ENCODE measurements at regions not wholly inside any gene's neighbourhood (a gene's known extent, or its start where the extent isn't known, plus 50 kb on each side); places are given as distances from the start of the nearest gene placed in this dataset.

DNA sequence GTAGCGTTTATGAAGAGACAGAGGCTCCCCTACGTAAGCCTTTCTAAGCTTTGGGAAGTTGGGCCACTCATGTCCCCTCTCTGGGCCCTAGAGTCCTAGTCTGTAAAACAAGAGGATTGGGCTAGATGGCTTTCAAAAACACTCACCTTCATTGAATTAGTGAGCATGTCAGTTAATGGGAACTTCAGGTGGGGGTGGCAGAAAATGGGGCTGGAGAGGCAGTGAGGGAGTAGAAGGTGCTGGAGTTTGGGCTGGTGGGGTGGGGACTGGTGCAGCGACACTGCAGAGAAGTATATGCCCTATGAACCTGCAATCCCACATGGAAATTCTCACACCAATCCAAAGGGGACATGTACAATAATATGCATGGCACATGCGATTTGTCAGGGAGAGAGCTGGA is 182.7 kb downstream of the C1orf94 start:
- RAD21 ChIA-PET (ENCODE audit: low non-redundant PET in 1 of 2, low total read pairs in 2 of 2, uncharacterized antibody in 2 of 2, unreplicated experiment in 2 of 2): no interaction called here
- no peaks in the 10 kb centered on the region for H3K36me3 ChIP-seq (ENCODE audit: control insufficient read depth in 1 of 2, insufficient read depth in 2 of 2, low read length in 2 of 2)
- no TSS peak for BruUV-seq (replicated peaks)
- CTCF ChIA-PET: no interaction called here
- ATAC-seq (no peak), DNase-seq (ENCODE audit: low read depth, low spot score) (no peak)
- H3K27ac ChIP-seq (ENCODE audit: low read depth, low read length): no peak overlapping the region
- no peak overlapping the region for H3K4me3 ChIP-seq (replicated peaks in 1 of 2; ENCODE audit: low read depth in 1 of 2, low read length in 2 of 2)
- TF ChIP-seq POLR2AphosphoS5 (IDR thresholded peaks at IDR 0.05; ENCODE audit: low read depth, low read length) (no peak), TCF7L2 (IDR thresholded peaks at IDR 0.05; ENCODE audit: borderline replicate concordance, extremely low read depth, insufficient read depth, insufficient read length) (no peak), CBX3 (IDR thresholded peaks at IDR 0.05; ENCODE audit: low read depth) (no peak), ZNF274 (IDR thresholded peaks at IDR 0.05; ENCODE audit: low read depth, low read length) (no peak), CEBPB (IDR thresholded peaks at IDR 0.05; ENCODE audit: low read depth) (no peak), ZFX (IDR thresholded peaks at IDR 0.05) (no peak), ELF1 (IDR thresholded peaks at IDR 0.05; ENCODE audit: borderline replicate concordance, low read depth) (no peak), SIN3A (IDR thresholded peaks at IDR 0.05; ENCODE audit: low read depth) (no peak), EZH2phosphoT487 (IDR thresholded peaks at IDR 0.05; ENCODE audit: borderline replicate concordance) (no peak), JUND (IDR thresholded peaks at IDR 0.05) (no peak)
- POLR2A ChIA-PET: no interaction called here
- no peaks in the 10 kb centered on the region for H3K9me2 ChIP-seq (ENCODE audit: insufficient read depth)
- no peaks in the 10 kb centered on the region for H3K9me3 ChIP-seq (ENCODE audit: control insufficient read depth in 1 of 2, insufficient read depth in 1 of 2, low read depth in 1 of 2, low read length in 2 of 2)
- H2AFZ ChIP-seq (ENCODE audit: low read depth, low read length, poor library complexity, severe bottlenecking): no peak overlapping the region
- no peaks in the 10 kb centered on the region for H3K79me2 ChIP-seq (ENCODE audit: insufficient read depth, low read length)
- peaks cover 49% of the 10 kb centered on the region for H3K27me3 ChIP-seq (ENCODE audit: insufficient read depth, low read length)
- H4K20me1 ChIP-seq (ENCODE audit: insufficient read depth): no peaks in the 10 kb centered on the region
- H3K4me1 ChIP-seq (ENCODE audit: control insufficient read depth in 1 of 2, insufficient read depth in 2 of 2, low read length in 2 of 2): no peaks in the 10 kb centered on the region
- intact Hi-C loops (cut with micrococcal nuclease): no loop called here
- H3K9ac ChIP-seq (ENCODE audit: low read length): no peak overlapping the region
- no peak overlapping the region for H3K4me2 ChIP-seq (ENCODE audit: low read length)

- RAD21 ChIA-PET (ENCODE audit: low non-redundant PET in 1 of 2, low total read pairs in 2 of 2, uncharacterized antibody in 2 of 2, unreplicated experiment in 2 of 2): no interaction called here
- BruUV-seq (replicated peaks): no TSS peak
- no peaks in the 10 kb centered on the region for H3K36me3 ChIP-seq (ENCODE audit: control insufficient read depth in 1 of 2, insufficient read depth in 2 of 2, low read length in 2 of 2)
- no peak overlapping the region for H3K4me2 ChIP-seq (ENCODE audit: low read length)
- POLR2A ChIA-PET: no interaction called here
- H3K9ac ChIP-seq (ENCODE audit: low read length): no peak overlapping the region
- intact Hi-C loops (cut with micrococcal nuclease): no loop called here
- no peak for ATAC-seq
- no peak for DNase-seq (ENCODE audit: low read depth, low spot score)
- H3K27ac ChIP-seq (ENCODE audit: low read depth, low read length): no peak overlapping the region
- CTCF ChIA-PET: no interaction called here
- no peak overlapping the region for H2AFZ ChIP-seq (ENCODE audit: low read depth, low read length, poor library complexity, severe bottlenecking)
- no peaks in the 10 kb centered on the region for H4K20me1 ChIP-seq (ENCODE audit: insufficient read depth)
- H3K79me2 ChIP-seq (ENCODE audit: insufficient read depth, low read length): no peaks in the 10 kb centered on the region
- no peak overlapping the region for H3K4me3 ChIP-seq (replicated peaks in 1 of 2; ENCODE audit: low read depth in 1 of 2, low read length in 2 of 2)
- H3K27me3 ChIP-seq (ENCODE audit: insufficient read depth, low read length): peaks cover 51% of the 10 kb centered on the region
- no peaks in the 10 kb centered on the region for H3K9me3 ChIP-seq (ENCODE audit: control insufficient read depth in 1 of 2, insufficient read depth in 1 of 2, low read depth in 1 of 2, low read length in 2 of 2)
- no peaks in the 10 kb centered on the region for H3K9me2 ChIP-seq (ENCODE audit: insufficient read depth)
- TF ChIP-seq, protein P1, sequence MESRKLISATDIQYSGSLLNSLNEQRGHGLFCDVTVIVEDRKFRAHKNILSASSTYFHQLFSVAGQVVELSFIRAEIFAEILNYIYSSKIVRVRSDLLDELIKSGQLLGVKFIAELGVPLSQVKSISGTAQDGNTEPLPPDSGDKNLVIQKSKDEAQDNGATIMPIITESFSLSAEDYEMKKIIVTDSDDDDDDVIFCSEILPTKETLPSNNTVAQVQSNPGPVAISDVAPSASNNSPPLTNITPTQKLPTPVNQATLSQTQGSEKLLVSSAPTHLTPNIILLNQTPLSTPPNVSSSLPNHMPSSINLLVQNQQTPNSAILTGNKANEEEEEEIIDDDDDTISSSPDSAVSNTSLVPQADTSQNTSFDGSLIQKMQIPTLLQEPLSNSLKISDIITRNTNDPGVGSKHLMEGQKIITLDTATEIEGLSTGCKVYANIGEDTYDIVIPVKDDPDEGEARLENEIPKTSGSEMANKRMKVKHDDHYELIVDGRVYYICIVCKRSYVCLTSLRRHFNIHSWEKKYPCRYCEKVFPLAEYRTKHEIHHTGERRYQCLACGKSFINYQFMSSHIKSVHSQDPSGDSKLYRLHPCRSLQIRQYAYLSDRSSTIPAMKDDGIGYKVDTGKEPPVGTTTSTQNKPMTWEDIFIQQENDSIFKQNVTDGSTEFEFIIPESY (IDR thresholded peaks at IDR 0.05; ENCODE audit: extremely low read depth, insufficient replicate concordance, low read length): no peak
- no peaks in the 10 kb centered on the region for H3K4me1 ChIP-seq (ENCODE audit: control insufficient read depth in 1 of 2, insufficient read depth in 2 of 2, low read length in 2 of 2)
These were observed 183.9 kb downstream of the C1orf94 start for GRCh38 chr1:34360574-34360973.

Data from HCT116 (cell line).